Endothelial cell (in vitro differentiated cells): ENCODE measurements at regions not wholly inside any gene's neighbourhood (a gene's known extent, or its start where the extent isn't known, plus 50 kb on each side); places are given as distances from the start of the nearest gene placed in this dataset.
A peak's percentile ranks its signal among the peaks of the same experiment; 100 is the strongest.

Experiments
- DNase-seq: peaks from one replicate; pipeline ENCODE4 v3.0.0; 2021; ENCODE audit warnings: low spot score
- H3K27ac Mint-ChIP-seq: one replicate; pipeline ENCODE4 v1.8.0; 2021; ENCODE audit warnings: mixed read lengths, inconsistent platforms; ENCODE audit not compliant: unreplicated experiment
- H3K27me3 Mint-ChIP-seq: one replicate; pipeline ENCODE4 v1.8.0; 2021; ENCODE audit warnings: mild to moderate bottlenecking, moderate library complexity, mixed read lengths, inconsistent platforms; ENCODE audit not compliant: unreplicated experiment
- H3K36me3 Mint-ChIP-seq: one replicate; pipeline ENCODE4 v1.8.0; 2021; ENCODE audit warnings: mild to moderate bottlenecking, low read depth, mixed read lengths, inconsistent platforms; ENCODE audit not compliant: unreplicated experiment
- H3K4me1 Mint-ChIP-seq: one replicate; pipeline ENCODE4 v1.8.0; 2021; ENCODE audit warnings: mild to moderate bottlenecking, mixed read lengths, inconsistent platforms; ENCODE audit not compliant: unreplicated experiment
- H3K4me3 Mint-ChIP-seq: one replicate; pipeline ENCODE4 v1.8.0; 2021; ENCODE audit warnings: mild to moderate bottlenecking, mixed read lengths, inconsistent platforms; ENCODE audit not compliant: unreplicated experiment
- H3K9me3 Mint-ChIP-seq: one replicate; pipeline ENCODE4 v1.8.0; 2021; ENCODE audit warnings: mixed read lengths, inconsistent platforms; ENCODE audit not compliant: unreplicated experiment
- CTCF ChIP-seq: fragments of 200-600 bp; sonication (generic); IDR thresholded peaks from one replicate; pipeline ENCODE4 v1.5.0; 2021; ENCODE audit warnings: antibody characterized with exemption; ENCODE audit not compliant: unreplicated experiment

DNA sequence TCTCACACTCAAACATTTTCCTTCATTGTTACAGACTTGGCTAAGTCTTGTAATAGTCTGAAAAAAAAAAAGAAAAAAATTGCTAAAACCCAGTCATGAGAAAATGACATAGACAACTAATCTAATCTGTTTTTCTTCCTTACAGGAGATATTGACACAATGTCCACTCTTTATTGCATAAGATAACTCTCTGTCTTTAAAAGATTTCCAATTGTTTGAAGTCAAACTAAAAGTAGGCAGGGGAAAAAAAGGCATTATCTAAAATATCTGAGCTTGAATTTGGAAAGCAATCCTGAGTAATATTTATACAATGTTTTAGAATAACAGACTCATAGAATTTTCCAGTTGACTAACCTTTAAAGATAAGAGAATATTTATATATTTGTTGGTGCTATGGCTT lies 233.0 kb upstream of the CEP162 start:
- no peak for DNase-seq
- peaks cover 2% of the 10 kb centered on the region for H3K27me3 Mint-ChIP-seq
- no peak overlapping the region for H3K27ac Mint-ChIP-seq
- H3K4me3 Mint-ChIP-seq: no peak overlapping the region
- TF ChIP-seq CTCF: no peak
- H3K4me1 Mint-ChIP-seq: no peaks in the 10 kb centered on the region
- no peaks in the 10 kb centered on the region for H3K36me3 Mint-ChIP-seq
- peaks cover 5% of the 10 kb centered on the region for H3K9me3 Mint-ChIP-seq

DNA sequence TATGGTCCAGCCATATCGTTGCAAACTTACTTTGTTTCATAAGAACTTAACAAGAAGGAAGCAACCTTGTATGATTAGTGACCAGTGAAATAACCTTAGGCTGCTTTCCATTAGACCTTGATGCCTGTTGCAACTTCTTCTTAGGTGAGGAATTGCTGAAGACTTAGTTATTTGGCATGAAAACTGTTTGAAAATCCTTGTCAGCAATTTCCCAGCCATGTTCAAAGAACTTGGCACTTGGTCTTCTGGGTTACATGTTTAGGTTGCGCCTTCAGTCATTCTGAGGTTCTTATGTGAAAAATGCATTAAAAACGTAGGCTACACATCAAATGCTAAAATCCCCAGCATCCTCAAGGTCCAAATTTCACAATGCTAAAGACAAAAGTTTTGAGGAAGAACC lies 232.0 kb upstream of the CEP162 start:
- Mint-ChIP-seq H3K9me3 (peaks cover 5% of the 10 kb centered on the region), H3K4me1 (no peaks in the 10 kb centered on the region), H3K4me3 (no peak overlapping the region), H3K36me3 (no peaks in the 10 kb centered on the region), H3K27me3 (peaks cover 2% of the 10 kb centered on the region), H3K27ac (no peak overlapping the region)
- TF ChIP-seq CTCF: no peak
- DNase-seq: no peak

GRCh38 chr6:84458271-84458670 lies 230.8 kb upstream of the CEP162 start:
- no peak overlapping the region for H3K4me3 Mint-ChIP-seq
- no peak for TF ChIP-seq CTCF
- peaks cover 2% of the 10 kb centered on the region for H3K27me3 Mint-ChIP-seq
- DNase-seq: no peak
- no peaks in the 10 kb centered on the region for H3K4me1 Mint-ChIP-seq
- H3K9me3 Mint-ChIP-seq: no peaks in the 10 kb centered on the region
- no peaks in the 10 kb centered on the region for H3K36me3 Mint-ChIP-seq
- no peak overlapping the region for H3K27ac Mint-ChIP-seq

GRCh38 chr6:84457276-84457675 lies 229.8 kb upstream of the CEP162 start:
- Mint-ChIP-seq H3K9me3 (no peaks in the 10 kb centered on the region), H3K27ac (peak overlapping the region; percentile 4), H3K36me3 (no peaks in the 10 kb centered on the region), H3K4me1 (no peaks in the 10 kb centered on the region), H3K4me3 (no peak overlapping the region), H3K27me3 (peaks cover 2% of the 10 kb centered on the region)
- no peak for DNase-seq
- no peak for TF ChIP-seq CTCF

DNA sequence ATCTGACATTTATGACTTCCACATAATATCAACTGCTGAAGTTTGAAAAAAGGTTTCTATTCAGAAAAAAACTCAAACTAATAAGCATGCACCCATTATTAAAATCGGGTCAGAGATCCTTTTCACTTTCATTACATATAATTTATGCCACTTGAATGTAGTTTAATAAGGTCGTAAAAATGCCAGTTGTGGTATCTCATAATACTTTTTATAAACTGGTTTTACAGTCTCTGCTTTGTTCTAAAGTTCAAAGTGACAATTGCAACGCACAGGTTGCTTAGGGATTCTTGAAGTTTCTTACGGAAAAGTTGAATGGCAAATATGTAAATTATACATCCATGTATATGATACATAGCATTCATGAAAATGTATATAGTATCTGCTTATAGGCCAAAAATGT lies 229.4 kb upstream of the CEP162 start:
- Mint-ChIP-seq H3K9me3 (no peaks in the 10 kb centered on the region), H3K4me3 (no peak overlapping the region), H3K27ac (no peak overlapping the region), H3K27me3 (peaks cover 2% of the 10 kb centered on the region), H3K36me3 (no peaks in the 10 kb centered on the region), H3K4me1 (no peaks in the 10 kb centered on the region)
- no peak for TF ChIP-seq CTCF
- no peak for DNase-seq
